NT2/D1 (cell line): ENCODE measurements at regions not wholly inside any gene's neighbourhood (a gene's known extent, or its start where the extent isn't known, plus 50 kb on each side); places are given as distances from the start of the nearest gene placed in this dataset.

Experiments
- SUZ12 ChIP-seq: IDR thresholded peaks from 2 replicates; pipeline ENCODE4 v1.6.1; 2011; ENCODE audit not compliant: insufficient read length, insufficient read depth; ENCODE audit errors: extremely low read depth
- YY1 ChIP-seq: IDR thresholded peaks from 2 replicates; pipeline ENCODE4 v1.6.1; 2011; ENCODE audit not compliant: insufficient read length, insufficient read depth

DNA sequence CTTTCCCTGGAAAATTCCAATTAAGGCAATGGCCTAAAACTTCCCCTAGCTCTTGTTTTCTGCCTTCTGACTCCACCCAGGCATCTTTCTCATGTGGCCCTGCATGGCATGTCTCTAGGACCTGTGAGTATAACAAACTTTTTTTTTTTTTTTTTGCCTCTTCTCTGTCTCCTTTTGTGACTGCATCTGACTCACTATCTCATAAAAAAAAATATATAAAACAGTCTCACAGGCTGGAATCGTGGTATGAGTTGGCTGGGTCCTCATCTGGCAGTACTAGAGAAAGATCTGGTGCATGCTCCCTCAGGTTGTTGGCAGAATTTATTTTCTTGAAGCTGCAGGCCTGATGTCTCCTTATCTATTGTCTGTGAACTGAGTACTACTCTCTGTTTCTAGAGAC is 313.9 kb downstream of the TECRL start:
- TF ChIP-seq YY1 (no peak), SUZ12 (no peak)
